H7 (cell line): ENCODE measurements at regions not wholly inside any gene's neighbourhood (a gene's known extent, or its start where the extent isn't known, plus 50 kb on each side); places are given as distances from the start of the nearest gene placed in this dataset.

ENCODE experiments used
- DNase-seq: peaks from one replicate; pipeline ENCODE4 v3.0.0; 2012
- H3K27me3 ChIP-seq: 2 replicates; pipeline ENCODE4 v1.6.0; 2011; ENCODE audit warnings: mild to moderate bottlenecking, low read length; ENCODE audit not compliant: control insufficient read depth, insufficient read depth
- H3K36me3 ChIP-seq: replicated peaks from 2 replicates; pipeline ENCODE4 v1.5.1; 2011; ENCODE audit warnings: low read length; ENCODE audit not compliant: control insufficient read depth, insufficient read depth
- H3K4me3 ChIP-seq: 2 replicates; pipeline ENCODE4 v1.5.1; 2011; ENCODE audit warnings: low read depth, mild to moderate bottlenecking, control low read depth, low read length, moderate library complexity; ENCODE audit not compliant: insufficient read depth

DNA sequence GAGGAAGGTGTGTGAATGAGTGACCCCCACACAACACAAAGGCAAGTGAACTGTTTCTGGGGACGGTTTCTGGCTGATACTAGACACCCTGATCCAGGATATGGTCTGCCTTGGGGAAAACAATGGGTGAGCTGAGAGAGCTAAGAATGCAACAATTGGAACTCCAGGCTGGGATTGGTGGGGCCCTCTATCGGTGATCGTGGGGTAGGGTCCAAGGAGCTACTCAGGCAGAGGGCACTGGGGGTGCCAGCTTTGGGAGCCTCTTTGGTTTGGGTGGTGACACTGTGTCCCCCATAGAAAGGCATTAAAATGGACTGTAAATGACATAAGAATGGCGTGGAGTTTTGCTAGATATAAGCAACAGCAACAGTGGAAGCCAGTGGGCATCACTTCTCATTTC is 439.1 kb downstream of the DMAC1 start:
- DNase-seq: peak; percentile 73
- no peak overlapping the region for H3K4me3 ChIP-seq
- no peaks in the 10 kb centered on the region for H3K27me3 ChIP-seq
- no peaks in the 10 kb centered on the region for H3K36me3 ChIP-seq

DNA sequence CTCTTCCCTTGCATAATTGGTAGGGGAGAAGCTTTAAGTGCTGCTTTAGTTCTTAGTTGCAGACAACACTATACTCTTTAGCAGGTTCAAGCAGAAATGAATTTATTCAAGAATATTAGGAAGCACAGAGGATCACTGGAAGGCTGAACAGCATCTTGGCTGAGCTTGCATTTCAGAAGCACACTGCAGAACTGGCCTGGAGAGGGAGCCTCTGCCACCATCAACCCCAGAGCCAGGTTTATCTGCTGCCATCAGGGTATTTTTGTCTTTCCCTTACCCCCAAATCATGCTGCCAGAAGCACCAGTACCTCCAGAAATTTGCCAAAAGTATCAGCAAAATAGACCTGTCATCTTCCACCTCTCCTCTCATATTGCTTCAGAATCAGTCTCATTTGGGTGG is 440.7 kb downstream of the DMAC1 start:
- H3K36me3 ChIP-seq: no peaks in the 10 kb centered on the region
- DNase-seq: peak; percentile 38
- H3K27me3 ChIP-seq: no peaks in the 10 kb centered on the region

DNA sequence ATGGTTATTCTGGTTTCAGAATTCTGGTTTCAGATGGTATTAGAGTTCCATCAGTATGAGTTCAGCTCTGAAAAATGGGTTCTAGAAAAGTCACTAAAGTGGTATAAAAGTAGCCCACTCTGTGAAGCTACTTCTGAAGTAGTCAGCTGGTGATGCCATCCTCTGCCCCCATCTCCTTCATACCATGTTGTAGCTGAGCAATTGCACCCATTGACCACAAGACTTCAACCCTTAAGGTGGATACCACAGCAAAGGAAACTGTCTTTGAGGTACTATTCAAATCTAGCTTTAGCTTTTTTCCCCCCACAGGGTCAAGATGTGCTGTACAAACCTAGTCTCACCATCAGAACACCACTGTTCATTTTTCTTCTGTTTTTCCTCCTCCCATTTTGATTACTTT is 444.9 kb downstream of the DMAC1 start:
- no peak overlapping the region for H3K4me3 ChIP-seq
- no peaks in the 10 kb centered on the region for H3K27me3 ChIP-seq
- no peaks in the 10 kb centered on the region for H3K36me3 ChIP-seq
- no peak for DNase-seq

More for the DNA sequence above, 440.7 kb downstream of the DMAC1 start:
- H3K4me3 ChIP-seq: no peak overlapping the region

DNA sequence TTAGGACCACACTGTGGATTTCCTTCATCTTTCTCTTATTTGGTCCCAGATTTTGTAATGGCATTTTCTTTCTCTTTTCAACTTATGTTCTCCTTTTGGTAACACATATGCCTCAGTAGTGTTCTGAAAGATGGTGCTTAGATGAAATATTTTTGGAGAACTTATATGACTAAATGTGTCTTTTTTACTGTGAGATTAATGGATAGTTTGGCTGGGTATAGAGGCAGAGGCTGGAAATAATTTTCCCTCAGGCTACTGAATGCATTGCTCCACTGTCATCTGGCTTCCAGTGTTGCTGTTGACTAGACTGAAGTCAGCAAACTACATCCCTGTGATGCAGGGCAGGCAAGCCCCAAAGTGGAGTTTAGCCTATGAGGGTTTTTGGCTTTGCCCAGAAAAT is 450.9 kb downstream of the DMAC1 start:
- Histone ChIP-seq H3K27me3 (no peaks in the 10 kb centered on the region), H3K36me3 (no peaks in the 10 kb centered on the region), H3K4me3 (no peak overlapping the region)
- DNase-seq: no peak

DNA sequence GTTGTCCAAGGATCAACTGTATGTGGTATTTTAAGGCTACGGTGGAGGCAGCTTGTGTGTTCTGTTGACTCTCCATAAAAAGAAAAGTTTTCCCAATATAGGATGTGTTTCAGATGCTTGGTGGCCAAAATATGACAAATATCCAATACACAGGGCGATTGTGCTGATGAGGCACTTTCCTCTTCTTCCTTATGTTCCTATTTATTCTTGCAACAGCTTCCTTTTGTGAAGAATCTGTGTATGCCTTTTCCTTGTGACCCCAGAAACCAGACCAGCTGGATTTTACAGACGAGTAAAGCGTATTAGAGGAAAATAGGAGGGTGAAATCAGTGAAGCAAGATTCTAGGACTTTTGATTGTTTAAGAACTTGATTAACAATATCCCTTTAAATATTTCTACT is 452.0 kb downstream of the DMAC1 start:
- no peak for DNase-seq
- H3K4me3 ChIP-seq: no peak overlapping the region

DNA sequence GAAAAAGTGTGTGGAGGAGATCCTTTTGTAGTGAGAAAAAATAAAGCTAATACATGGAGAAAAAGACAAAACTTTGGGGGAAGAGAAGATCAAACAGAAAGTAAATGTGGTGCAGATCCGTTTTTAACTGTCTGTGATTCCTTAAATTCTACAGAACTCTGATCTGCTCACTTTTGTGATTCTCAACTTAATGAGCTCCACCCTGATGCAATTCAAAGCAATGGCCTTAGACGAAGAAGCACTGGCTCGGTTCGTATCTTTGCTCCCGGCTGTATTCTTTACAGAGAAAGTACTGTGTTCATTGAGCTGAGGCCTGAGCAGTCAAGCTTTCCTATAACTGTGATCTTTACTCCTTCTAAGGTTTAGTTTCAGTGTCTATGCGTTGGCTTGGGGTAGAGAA is 453.4 kb downstream of the DMAC1 start:
- no peaks in the 10 kb centered on the region for H3K27me3 ChIP-seq
- H3K36me3 ChIP-seq: no peaks in the 10 kb centered on the region
- no peak overlapping the region for H3K4me3 ChIP-seq
- DNase-seq: no peak

More for the DNA sequence above, 452.0 kb downstream of the DMAC1 start:
- no peaks in the 10 kb centered on the region for H3K27me3 ChIP-seq
- H3K36me3 ChIP-seq: no peaks in the 10 kb centered on the region

DNA sequence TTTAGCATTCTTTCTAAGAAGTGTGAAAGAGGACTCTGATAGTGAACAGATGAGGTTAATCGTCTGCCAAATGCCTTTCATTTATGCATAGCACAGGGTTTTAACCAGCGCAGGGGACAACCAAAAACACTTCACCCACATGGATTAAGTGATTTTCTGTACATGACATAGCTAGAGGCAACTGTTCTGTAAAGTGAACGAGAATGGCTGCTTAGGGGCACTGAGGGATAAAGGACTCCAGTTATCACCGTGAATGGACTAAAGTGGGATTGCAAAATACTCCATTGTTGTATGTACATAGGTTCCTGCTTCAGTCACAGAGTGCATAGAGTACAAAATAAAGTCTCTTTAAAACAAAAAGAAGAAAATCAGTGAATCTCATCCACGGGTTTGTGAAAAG is 456.8 kb downstream of the DMAC1 start:
- Histone ChIP-seq H3K4me3 (no peak overlapping the region), H3K27me3 (no peaks in the 10 kb centered on the region), H3K36me3 (no peaks in the 10 kb centered on the region)
- no peak for DNase-seq

DNA sequence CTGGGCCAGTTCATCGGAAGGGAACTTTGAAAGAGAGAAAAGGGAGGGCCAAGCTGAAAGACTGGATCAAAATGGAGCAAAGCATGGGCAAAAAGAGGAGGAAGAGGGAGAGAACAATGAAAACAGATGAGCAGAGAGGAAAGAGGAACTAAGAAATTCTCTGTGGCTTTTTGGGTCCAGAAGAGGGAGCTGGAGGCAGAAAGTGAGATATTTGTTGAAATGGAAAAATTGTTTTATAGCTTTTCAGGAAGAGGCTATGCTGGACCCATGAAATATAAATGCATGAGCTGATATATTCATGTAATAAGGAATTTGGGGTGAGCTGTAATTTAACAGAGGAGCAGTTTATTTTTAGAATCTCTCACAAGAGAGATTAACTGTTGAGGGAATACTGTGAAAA is 457.3 kb downstream of the DMAC1 start:
- no peak for DNase-seq
- Histone ChIP-seq H3K4me3 (no peak overlapping the region), H3K27me3 (no peaks in the 10 kb centered on the region), H3K36me3 (no peaks in the 10 kb centered on the region)

DNA sequence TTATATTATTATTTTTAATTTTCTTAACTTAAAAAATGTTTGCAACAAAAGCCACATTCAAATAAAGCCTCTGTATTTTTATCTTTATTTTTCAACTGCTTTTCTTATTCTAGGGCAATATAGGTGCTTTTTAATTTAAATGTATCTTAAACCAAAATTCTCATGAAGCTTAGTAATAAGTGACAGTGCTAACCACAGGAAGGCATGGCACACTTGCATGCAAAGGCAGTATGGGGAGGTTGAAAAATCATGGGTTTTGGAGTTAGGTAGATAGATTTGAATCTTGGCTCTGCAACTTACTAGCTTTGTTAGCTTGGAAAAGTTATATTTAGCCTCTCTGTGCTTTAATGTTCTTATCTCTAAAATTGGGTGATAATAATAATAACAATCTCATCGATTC is 458.0 kb downstream of the DMAC1 start:
- H3K4me3 ChIP-seq: no peak overlapping the region
- H3K36me3 ChIP-seq: no peaks in the 10 kb centered on the region
- DNase-seq: no peak
- no peaks in the 10 kb centered on the region for H3K27me3 ChIP-seq

DNA sequence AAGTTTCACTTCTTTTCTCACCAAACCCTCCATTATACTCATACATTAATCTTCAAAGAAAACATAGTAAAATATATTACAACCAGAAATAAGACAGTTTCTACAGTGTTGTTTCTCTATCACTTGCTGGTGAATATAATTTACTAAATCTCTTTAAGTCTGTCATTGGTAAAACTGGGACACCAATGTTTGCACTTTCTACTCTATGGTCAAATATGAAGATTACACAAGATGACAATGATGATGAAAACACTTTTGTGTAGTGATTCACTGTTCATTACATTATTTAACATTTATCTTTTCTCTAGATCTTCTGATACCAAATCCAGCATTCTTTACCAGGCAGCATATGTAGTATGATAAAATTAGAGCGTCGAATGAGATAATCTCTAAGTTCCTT is 459.1 kb downstream of the DMAC1 start:
- Histone ChIP-seq H3K4me3 (no peak overlapping the region), H3K27me3 (no peaks in the 10 kb centered on the region), H3K36me3 (no peaks in the 10 kb centered on the region)
- no peak for DNase-seq

DNA sequence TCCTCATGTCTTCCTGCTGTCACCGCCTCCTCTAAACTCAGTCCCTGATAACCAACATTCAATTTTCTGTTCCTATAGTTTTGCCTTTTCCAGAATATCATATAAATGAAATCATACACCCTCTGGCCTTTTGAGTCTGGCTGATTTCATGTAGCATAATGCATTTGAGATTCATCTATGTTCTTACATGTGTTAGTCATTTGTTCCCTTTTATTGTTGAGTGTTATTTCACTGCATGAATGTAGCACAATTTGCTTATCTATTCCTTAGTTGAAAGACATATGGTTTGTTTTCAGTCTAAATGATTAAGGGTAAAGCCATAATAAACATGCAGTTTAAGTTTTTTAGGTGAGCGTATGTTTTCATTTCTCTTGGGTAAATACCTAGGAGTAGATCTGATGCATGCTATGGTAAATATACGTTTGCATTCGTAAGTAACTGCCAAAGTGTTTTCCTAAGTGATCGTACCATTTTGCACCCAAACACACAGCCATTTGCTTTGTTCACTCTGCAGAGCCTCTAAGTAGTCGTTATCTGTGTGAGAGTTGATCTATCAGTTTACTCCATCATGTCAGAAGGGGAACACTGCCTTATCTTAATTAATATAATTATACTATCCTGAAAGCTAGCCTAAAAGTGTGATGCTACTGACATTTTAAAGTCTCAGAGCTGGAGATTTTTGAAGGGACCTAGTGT is 460.8 kb downstream of the DMAC1 start:
- H3K27me3 ChIP-seq: no peaks in the 10 kb centered on the region
- DNase-seq: no peak
- H3K4me3 ChIP-seq: no peak overlapping the region
- H3K36me3 ChIP-seq: no peaks in the 10 kb centered on the region

DNA sequence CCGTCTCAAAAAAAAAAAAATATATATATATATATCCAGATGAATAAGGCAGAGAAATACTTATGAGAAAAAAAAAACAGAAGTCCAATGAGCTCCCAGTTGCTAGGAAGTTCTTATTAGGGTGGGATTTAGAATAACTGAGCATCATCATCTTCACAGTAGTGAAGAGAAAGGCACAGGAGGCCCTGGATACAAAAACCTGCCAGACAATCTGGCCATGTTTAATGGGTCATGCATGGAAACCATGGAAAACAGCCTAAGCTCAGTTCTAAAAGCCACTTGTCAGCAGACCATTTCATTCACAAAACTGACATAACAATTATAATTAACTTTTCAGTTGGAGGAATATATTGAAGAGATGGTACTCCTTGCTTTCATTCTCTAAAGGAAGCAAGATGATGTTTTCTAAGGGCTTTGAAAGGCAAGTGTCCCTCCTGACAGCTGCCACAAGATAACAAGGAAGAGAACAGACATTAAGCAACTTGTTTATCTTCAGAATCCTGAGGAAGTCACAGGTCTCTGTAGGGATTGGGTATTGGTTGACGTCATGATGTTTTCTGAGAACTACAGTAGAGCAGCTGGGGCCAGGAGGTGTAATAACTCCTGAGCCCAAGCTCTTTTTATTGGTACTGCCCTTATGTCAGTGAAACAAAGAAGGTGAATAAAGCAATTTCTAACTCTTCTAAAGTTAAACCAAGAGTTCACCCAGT is 463.1 kb downstream of the DMAC1 start:
- Histone ChIP-seq H3K4me3 (no peak overlapping the region), H3K36me3 (no peaks in the 10 kb centered on the region), H3K27me3 (no peaks in the 10 kb centered on the region)
- no peak for DNase-seq

DNA sequence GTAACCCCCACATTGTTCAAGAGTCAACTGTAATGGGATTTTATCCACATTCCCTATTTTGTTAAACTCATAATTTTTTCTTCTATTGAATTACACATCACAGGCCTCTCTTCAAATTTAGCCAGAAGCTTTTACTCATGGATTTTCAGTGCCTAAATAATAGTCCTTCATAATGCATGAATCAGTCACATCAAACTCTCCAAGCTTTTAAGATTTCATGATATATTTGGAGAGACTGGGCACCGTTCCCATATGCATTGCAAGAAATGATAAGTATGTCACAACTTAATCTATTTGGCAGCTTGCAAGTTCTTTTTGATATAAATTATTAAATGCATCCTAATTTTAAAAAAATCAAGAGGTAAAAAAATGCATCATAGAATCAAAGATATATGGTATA is 465.9 kb downstream of the DMAC1 start:
- Histone ChIP-seq H3K27me3 (no peaks in the 10 kb centered on the region), H3K36me3 (no peaks in the 10 kb centered on the region), H3K4me3 (no peak overlapping the region)
- DNase-seq: no peak

DNA sequence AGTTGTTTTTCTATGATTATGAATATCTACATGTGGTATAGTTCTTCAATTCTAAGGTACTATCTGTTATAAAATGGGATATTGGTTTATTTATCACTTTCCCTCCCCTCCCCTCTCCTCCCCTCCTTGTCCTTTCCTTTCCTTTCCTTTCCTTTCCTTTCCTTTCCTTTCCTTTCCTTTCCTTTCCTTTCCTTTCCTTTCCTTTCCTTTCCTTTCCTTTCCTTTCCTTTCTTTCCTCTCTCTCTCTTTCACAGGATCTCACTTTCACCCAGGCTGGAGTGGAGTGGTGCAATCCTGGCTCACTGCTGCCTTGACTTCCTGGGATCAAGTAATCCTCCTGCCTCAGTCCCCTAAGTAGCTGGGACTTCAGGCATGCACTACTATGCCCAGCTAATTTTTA is 466.8 kb downstream of the DMAC1 start:
- Histone ChIP-seq H3K27me3 (no peaks in the 10 kb centered on the region), H3K4me3 (no peak overlapping the region), H3K36me3 (no peaks in the 10 kb centered on the region)
- no peak for DNase-seq

DNA sequence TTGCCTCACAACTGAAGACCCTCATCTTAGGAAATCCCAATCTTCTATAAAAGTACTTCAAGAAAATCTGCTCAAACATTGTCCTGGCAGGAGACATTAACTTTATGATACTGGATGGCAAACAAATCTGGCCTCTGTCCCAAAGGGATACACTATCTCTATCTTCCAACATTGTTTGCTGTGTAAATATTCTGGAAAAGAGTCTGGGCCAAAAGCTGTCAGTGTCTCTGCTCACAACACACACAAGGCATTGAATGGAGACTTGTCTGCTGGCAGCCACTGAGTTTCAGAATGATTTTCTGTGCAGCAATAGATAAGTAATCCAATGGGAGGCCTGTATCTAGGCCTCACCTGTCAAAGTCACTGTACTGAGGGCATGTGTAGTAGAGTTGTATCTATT is 471.1 kb downstream of the DMAC1 start:
- Histone ChIP-seq H3K36me3 (no peaks in the 10 kb centered on the region), H3K4me3 (no peak overlapping the region), H3K27me3 (no peaks in the 10 kb centered on the region)
- DNase-seq: no peak
